ENCODE measurements at regions not wholly inside any gene's neighbourhood (a gene's known extent, or its start where the extent isn't known, plus 50 kb on each side); places are given as distances from the start of the nearest gene placed in this dataset.
A peak's percentile ranks its signal among the peaks of the same experiment; 100 is the strongest.

GRCh38 chr12:13764748-13765147 is 216.7 kb downstream of the GRIN2B start:
- no peak for DNase-seq (ENCODE audit: low read depth)

- DNase-seq (ENCODE audit: low read depth) = no peak
Observed at GRCh38 chr12:13749389-13749788, 232.0 kb downstream of the GRIN2B start.

GRCh38 chr12:13745111-13745860 is 236.1 kb downstream of the GRIN2B start:
- DNase-seq (ENCODE audit: low read depth) = no peak

- no peak for DNase-seq (ENCODE audit: low read depth)
Observed at GRCh38 chr12:13744561-13744960, 236.8 kb downstream of the GRIN2B start.

- DNase-seq (ENCODE audit: low read depth) = peak; percentile 2
Observed at GRCh38 chr12:13740149-13740545, 241.3 kb downstream of the GRIN2B start.

GRCh38 chr12:13735734-13736133 is 245.7 kb downstream of the GRIN2B start:
- no peak for DNase-seq (ENCODE audit: low read depth)

GRCh38 chr12:13734584-13735152 is 246.7 kb downstream of the GRIN2B start:
- no peak for DNase-seq (ENCODE audit: low read depth)

- DNase-seq (ENCODE audit: low read depth) = no peak
Observed at GRCh38 chr12:13727707-13728195, 253.7 kb downstream of the GRIN2B start.

GRCh38 chr12:13725049-13725448 is 256.4 kb downstream of the GRIN2B start:
- no peak for DNase-seq (ENCODE audit: low read depth)

- DNase-seq (ENCODE audit: low read depth) = no peak
Observed at GRCh38 chr12:13724136-13724535, 257.3 kb downstream of the GRIN2B start.

- no peak for DNase-seq (ENCODE audit: low read depth)
Observed at GRCh38 chr12:13719986-13720385, 261.4 kb downstream of the GRIN2B start.

GRCh38 chr12:13718271-13718670 is 263.1 kb downstream of the GRIN2B start:
- DNase-seq (ENCODE audit: low read depth) = no peak

GRCh38 chr12:13716119-13716518 is 265.3 kb downstream of the GRIN2B start:
- no peak for DNase-seq (ENCODE audit: low read depth)

GRCh38 chr12:13713556-13714410 is 267.6 kb downstream of the GRIN2B start:
- no peak for DNase-seq (ENCODE audit: low read depth)

GRCh38 chr12:13707829-13708228 is 273.6 kb downstream of the GRIN2B start:
- no peak for DNase-seq (ENCODE audit: low read depth)

- DNase-seq (ENCODE audit: low read depth) = no peak
Observed at GRCh38 chr12:13702381-13702780, 279.0 kb downstream of the GRIN2B start.

- DNase-seq (ENCODE audit: low read depth) = no peak
Observed at GRCh38 chr12:13701502-13701901, 279.9 kb downstream of the GRIN2B start.

GRCh38 chr12:13697973-13698372 is 283.4 kb downstream of the GRIN2B start:
- DNase-seq (ENCODE audit: low read depth) = no peak

GRCh38 chr12:13695781-13696180 is 285.6 kb downstream of the GRIN2B start:
- no peak for DNase-seq (ENCODE audit: low read depth)

GRCh38 chr12:13692332-13692731 is 289.1 kb downstream of the GRIN2B start:
- DNase-seq (ENCODE audit: low read depth) = no peak

GRCh38 chr12:13691598-13691997 is 289.8 kb downstream of the GRIN2B start:
- DNase-seq (ENCODE audit: low read depth) = no peak

GRCh38 chr12:13687633-13688032 is 293.8 kb downstream of the GRIN2B start:
- no peak for DNase-seq (ENCODE audit: low read depth)

GRCh38 chr12:13686260-13686659 is 295.1 kb downstream of the GRIN2B start:
- no peak for DNase-seq (ENCODE audit: low read depth)

Data from EH (cell line).